ENCODE measurements at regions not wholly inside any gene's neighbourhood (a gene's known extent, or its start where the extent isn't known, plus 50 kb on each side); places are given as distances from the start of the nearest gene placed in this dataset.

DNA sequence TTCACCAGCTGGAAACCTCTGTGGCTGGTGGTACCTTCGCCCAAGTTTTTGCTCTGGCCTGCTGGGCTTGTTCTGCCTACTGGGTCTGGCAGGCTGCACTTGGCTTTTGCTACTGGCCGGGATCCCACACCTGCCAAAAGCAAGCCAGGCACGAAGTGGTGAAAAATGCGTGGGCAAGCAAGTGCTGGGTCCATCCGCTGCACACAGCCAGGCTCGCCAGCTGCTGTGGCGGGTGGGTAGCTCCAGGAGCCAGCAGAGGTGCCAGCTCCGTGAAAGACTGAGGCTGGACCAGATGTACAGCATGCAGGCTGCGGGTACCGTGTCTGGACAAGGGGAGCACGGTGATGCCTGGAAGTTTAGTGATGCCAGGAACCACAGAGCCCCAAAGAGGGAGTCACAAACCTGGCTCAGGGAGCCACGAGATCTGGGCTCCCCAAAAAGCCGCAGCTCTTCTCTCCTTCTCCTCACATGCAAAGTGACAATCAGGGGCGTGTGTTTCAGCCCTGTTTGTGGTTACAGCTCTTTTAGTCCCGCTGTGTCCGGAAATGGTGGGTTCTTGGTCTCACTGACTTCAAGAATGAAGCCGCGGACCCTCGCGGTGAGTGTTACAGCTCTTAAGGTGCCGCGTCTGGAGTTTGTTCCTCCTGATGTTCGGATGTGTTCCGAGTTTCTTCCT is 1455.6 kb upstream of the GBE1 start:
- Histone ChIP-seq H3K27me3 (no peaks in the 10 kb centered on the region), H3K36me3 (no peaks in the 10 kb centered on the region), H3K27ac (no peak overlapping the region), H3K9me3 (no peaks in the 10 kb centered on the region), H3K4me1 (no peaks in the 10 kb centered on the region), H3K4me3 (no peak overlapping the region)
- ATAC-seq (no peak), DNase-seq (peak; percentile 22)
- intact Hi-C loops (cut with DNase I): no loop called here
- TF ChIP-seq, protein P1, sequence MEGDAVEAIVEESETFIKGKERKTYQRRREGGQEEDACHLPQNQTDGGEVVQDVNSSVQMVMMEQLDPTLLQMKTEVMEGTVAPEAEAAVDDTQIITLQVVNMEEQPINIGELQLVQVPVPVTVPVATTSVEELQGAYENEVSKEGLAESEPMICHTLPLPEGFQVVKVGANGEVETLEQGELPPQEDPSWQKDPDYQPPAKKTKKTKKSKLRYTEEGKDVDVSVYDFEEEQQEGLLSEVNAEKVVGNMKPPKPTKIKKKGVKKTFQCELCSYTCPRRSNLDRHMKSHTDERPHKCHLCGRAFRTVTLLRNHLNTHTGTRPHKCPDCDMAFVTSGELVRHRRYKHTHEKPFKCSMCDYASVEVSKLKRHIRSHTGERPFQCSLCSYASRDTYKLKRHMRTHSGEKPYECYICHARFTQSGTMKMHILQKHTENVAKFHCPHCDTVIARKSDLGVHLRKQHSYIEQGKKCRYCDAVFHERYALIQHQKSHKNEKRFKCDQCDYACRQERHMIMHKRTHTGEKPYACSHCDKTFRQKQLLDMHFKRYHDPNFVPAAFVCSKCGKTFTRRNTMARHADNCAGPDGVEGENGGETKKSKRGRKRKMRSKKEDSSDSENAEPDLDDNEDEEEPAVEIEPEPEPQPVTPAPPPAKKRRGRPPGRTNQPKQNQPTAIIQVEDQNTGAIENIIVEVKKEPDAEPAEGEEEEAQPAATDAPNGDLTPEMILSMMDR (IDR thresholded peaks at IDR 0.05): no peak

DNA sequence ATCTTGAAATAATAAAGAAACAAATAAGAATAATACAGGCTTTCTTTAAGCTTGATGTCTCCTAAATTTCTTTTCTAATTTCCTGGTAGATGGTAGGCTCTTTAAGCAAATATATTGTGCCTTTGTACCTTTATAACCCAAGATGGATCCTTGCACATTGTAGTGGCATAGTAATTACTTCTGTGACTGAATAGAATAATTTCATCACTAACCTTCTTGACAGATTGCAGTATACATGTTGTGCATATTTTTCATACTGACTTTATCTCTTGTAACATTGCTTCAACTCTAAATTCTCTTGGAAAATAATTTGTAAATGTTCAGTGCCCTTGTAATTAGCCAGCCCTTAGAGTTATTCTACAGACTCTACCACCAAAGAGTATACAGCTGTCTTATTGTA is 1433.8 kb upstream of the GBE1 start:
- ATAC-seq: no peak
- DNase-seq: no peak
- Histone ChIP-seq H3K36me3 (no peaks in the 10 kb centered on the region), H3K9me3 (no peaks in the 10 kb centered on the region), H3K4me1 (no peaks in the 10 kb centered on the region), H3K4me3 (no peak overlapping the region), H3K27ac (no peak overlapping the region), H3K27me3 (no peaks in the 10 kb centered on the region)
- intact Hi-C loops (cut with DNase I): no loop called here
- TF ChIP-seq, protein P1 (IDR thresholded peaks at IDR 0.05): no peak

DNA sequence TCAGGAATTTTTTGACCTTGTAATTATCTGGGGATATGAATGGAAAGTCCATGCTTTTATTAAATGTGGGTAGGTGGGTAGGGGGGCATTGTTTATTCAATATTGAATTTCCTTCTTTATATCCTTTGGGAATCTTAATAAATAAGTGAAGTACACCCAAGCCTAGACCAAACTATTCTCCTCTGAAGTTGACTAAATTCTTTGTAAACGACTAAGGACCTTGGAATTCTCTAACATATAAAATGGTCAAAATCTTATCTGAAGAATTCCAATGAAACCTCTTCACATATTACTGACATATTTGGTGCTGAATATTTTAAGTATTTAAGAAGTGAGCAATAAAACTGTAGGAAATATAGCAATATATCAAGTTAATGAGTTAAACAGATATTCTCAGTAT is 1432.1 kb upstream of the GBE1 start:
- Histone ChIP-seq H3K27me3 (no peaks in the 10 kb centered on the region), H3K4me1 (no peaks in the 10 kb centered on the region), H3K4me3 (no peak overlapping the region), H3K9me3 (no peaks in the 10 kb centered on the region), H3K36me3 (no peaks in the 10 kb centered on the region), H3K27ac (no peak overlapping the region)
- DNase-seq: no peak
- TF ChIP-seq, protein P1 (IDR thresholded peaks at IDR 0.05): no peak
- intact Hi-C loops (cut with DNase I): no loop called here
- no peak for ATAC-seq

DNA sequence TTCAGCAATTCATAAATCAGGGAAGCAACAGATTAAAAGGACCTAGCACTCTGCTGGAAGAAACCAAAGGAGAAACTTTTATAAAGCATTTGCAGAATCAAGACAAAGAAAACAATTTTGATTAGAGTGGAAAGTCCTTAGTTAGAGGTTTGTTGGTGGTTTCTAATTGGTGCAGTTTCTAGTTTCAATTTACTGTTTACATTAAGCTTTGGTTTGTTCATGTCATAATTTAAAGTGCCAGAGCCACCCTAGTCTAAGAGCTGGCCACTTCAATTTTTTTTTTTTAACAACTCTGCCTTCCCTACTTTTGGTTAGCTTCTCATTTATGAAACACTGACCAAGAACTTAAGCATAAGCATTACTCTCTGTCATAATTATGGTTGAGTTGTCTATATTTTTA is 1428.2 kb upstream of the GBE1 start:
- Histone ChIP-seq H3K9me3 (no peaks in the 10 kb centered on the region), H3K36me3 (no peaks in the 10 kb centered on the region), H3K4me3 (no peak overlapping the region), H3K27ac (no peak overlapping the region), H3K4me1 (no peaks in the 10 kb centered on the region), H3K27me3 (no peaks in the 10 kb centered on the region)
- TF ChIP-seq, protein P1 (IDR thresholded peaks at IDR 0.05): no peak
- DNase-seq (no peak), ATAC-seq (no peak)
- intact Hi-C loops (cut with DNase I): no loop called here

DNA sequence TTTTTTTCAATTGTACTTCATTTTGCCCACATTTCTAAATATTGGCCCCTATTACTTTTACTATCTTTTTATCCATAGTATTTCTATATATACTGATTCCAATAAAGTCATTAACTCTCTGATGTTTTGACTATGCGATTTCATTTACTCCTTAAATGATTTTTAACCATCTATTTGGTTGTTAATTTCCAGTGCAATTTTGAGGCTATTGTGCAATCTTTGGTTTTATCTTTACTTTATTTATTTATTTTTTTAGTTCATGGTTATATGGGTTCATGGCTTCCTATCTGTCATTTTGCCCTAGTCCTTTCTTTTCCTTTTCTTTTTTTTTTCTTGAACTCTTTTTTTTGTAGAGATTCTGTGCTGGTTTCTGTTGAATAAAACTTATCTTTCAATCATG is 1408.0 kb upstream of the GBE1 start:
- Histone ChIP-seq H3K36me3 (no peaks in the 10 kb centered on the region), H3K4me1 (no peaks in the 10 kb centered on the region), H3K4me3 (no peak overlapping the region), H3K27me3 (no peaks in the 10 kb centered on the region), H3K9me3 (no peaks in the 10 kb centered on the region), H3K27ac (no peak overlapping the region)
- ATAC-seq (no peak), DNase-seq (no peak)
- intact Hi-C loops (cut with DNase I): no loop called here
- TF ChIP-seq, protein P1 (IDR thresholded peaks at IDR 0.05): no peak

DNA sequence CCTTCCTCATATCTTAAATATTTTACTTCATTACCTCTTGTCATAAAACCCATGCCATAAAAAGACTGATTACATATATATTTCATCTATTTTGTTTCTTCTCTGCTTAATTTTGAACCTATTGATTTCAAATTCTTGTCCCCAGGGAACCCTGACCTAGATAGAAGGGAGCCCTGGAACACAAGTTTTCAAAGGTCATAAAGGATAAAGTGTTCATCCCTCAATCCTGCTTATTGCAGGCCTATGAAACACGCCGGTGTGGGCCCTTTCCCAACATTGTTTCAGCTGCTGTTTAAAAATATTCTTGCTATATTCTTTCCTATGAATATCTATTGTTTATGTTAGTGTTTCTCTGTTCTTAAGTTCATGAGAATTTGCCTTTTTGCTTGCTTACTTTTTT is 1389.5 kb upstream of the GBE1 start:
- Histone ChIP-seq H3K27ac (no peak overlapping the region), H3K27me3 (no peaks in the 10 kb centered on the region), H3K9me3 (no peaks in the 10 kb centered on the region), H3K4me1 (no peaks in the 10 kb centered on the region), H3K4me3 (no peak overlapping the region), H3K36me3 (no peaks in the 10 kb centered on the region)
- ATAC-seq (no peak), DNase-seq (no peak)
- TF ChIP-seq, protein P1 (IDR thresholded peaks at IDR 0.05): no peak
- intact Hi-C loops (cut with DNase I): no loop called here
